GM12878 (cell line): ENCODE measurements at regions not wholly inside any gene's neighbourhood (a gene's known extent, or its start where the extent isn't known, plus 50 kb on each side); places are given as distances from the start of the nearest gene placed in this dataset.
A peak's percentile ranks its signal among the peaks of the same experiment; 100 is the strongest.

Source experiments
- BHLHE40 ChIP-seq, 2 experiments: fragments of 450-650 bp in 1 of 2; IDR thresholded peaks; 2 replicates each; pipeline ENCODE4 v1.6.1; 2011 to 2017; ENCODE audit warnings: low read depth in 2 of 2, borderline replicate concordance in 1 of 2, improper control_type of control experiment in 1 of 2, low read length in 1 of 2, mild to moderate bottlenecking in 1 of 2
- BMI1 ChIP-seq: fragments of 450-650 bp; IDR thresholded peaks from 2 replicates; pipeline ENCODE4 v1.6.1; 2016; ENCODE audit warnings: mild to moderate bottlenecking, moderate library complexity, borderline replicate concordance
- HCFC1 ChIP-seq: fragments of 150-350 bp; IDR thresholded peaks from 2 replicates; pipeline ENCODE4 v1.6.1; 2014; ENCODE audit warnings: low read length
- LARP7 ChIP-seq: fragments of 450-650 bp; IDR thresholded peaks from 2 replicates; pipeline ENCODE4 v1.6.1; 2017; ENCODE audit warnings: mild to moderate bottlenecking
- NFIC ChIP-seq: IDR thresholded peaks from 2 replicates; pipeline ENCODE4 v1.6.1; 2012; ENCODE audit warnings: low read depth, mild to moderate bottlenecking, inconsistent platforms, low read length, moderate library complexity
- PML ChIP-seq: IDR thresholded peaks from 2 replicates; pipeline ENCODE4 v1.6.1; 2012; ENCODE audit warnings: low read length, inconsistent platforms
- RELA ChIP-seq: fragments of 450-650 bp; IDR thresholded peaks from 2 replicates; pipeline ENCODE4 v1.8.0; 2014; ENCODE audit warnings: borderline replicate concordance; ENCODE audit not compliant: partially characterized antibody
- RFX5 ChIP-seq: IDR thresholded peaks from 2 replicates; pipeline ENCODE4 v1.6.1; 2011; ENCODE audit warnings: low read depth, low read length, improper control_type of control experiment
- ZZZ3 ChIP-seq: IDR thresholded peaks from 2 replicates; pipeline ENCODE4 v1.6.1; 2011; ENCODE audit warnings: low read depth; ENCODE audit not compliant: control insufficient read depth, insufficient read length
- TF ChIP-seq, protein P1 (sequence below): fragments of 450-650 bp; IDR thresholded peaks from 2 replicates; pipeline ENCODE4 v1.6.1; 2014; ENCODE audit warnings: mild to moderate bottlenecking
- TF ChIP-seq, protein P2 (sequence below): fragments of 150-350 bp; IDR thresholded peaks from 2 replicates; pipeline ENCODE4 v1.6.1; 2014; ENCODE audit warnings: mild to moderate bottlenecking, low read depth, low read length
- TF ChIP-seq, protein P3 (sequence below): IDR thresholded peaks from 2 replicates; pipeline ENCODE4 v1.6.1; 2012; ENCODE audit warnings: low read length, inconsistent platforms
- TF ChIP-seq, protein P4 (sequence below): IDR thresholded peaks from 2 replicates; pipeline ENCODE4 v1.6.1; 2012; ENCODE audit warnings: low read depth, low read length, improper control_type of control experiment
- TF ChIP-seq, protein P5 (sequence below): IDR thresholded peaks from 2 replicates; pipeline ENCODE4 v1.6.1; 2012; ENCODE audit warnings: mild to moderate bottlenecking, low read depth, low read length
- TF ChIP-seq, protein P6 (sequence below): fragments of 450-650 bp; formaldehyde crosslinking; IDR thresholded peaks from 2 replicates; pipeline ENCODE4 v1.5.0; 2022; ENCODE audit warnings: mild to moderate bottlenecking, missing genetic modification characterization

DNA sequence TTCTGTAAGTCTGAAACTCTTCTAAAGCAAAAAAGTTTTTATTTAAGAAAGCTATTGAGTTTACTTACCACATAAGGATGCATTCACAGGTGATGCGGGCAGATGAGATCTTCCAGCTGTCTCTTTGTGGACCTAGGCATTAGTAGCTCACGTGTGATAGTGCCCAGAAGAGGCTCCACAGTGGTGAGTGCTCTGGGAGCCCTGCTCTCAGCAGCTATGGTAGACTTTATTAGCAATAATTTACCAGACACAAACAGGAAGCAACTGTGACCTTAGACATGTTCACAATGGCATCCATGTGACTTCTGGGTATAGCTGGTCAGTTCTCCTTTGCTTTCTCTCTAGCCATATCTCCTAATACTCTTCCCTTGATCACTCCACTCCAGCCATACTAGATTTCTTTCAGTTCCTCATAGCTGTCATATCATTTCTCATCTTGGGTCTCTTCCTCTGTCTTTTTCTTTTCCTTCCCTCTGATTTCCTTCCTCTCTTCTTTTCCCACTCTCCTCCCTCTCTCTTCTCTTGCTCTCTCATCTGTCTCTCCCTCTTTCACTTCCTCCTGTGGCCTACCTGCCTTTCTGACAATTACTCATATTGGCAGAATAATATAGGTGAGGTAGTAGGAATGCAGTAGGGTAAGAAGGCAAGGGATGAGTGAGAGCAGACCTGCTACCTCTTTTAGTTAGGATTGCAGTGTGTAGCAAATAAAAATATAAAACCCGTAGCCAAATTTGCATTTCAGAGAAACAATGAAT lies 75.2 kb upstream of the SCAF11 start (continued):
- TF ChIP-seq RFX5: no peak
- TF ChIP-seq RELA: no peak
- peak; percentile 89 for TF ChIP-seq NFIC
- TF ChIP-seq, protein P1, sequence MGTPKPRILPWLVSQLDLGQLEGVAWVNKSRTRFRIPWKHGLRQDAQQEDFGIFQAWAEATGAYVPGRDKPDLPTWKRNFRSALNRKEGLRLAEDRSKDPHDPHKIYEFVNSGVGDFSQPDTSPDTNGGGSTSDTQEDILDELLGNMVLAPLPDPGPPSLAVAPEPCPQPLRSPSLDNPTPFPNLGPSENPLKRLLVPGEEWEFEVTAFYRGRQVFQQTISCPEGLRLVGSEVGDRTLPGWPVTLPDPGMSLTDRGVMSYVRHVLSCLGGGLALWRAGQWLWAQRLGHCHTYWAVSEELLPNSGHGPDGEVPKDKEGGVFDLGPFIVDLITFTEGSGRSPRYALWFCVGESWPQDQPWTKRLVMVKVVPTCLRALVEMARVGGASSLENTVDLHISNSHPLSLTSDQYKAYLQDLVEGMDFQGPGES: no peak
- TF ChIP-seq ZZZ3: no peak
- TF ChIP-seq, protein P2, sequence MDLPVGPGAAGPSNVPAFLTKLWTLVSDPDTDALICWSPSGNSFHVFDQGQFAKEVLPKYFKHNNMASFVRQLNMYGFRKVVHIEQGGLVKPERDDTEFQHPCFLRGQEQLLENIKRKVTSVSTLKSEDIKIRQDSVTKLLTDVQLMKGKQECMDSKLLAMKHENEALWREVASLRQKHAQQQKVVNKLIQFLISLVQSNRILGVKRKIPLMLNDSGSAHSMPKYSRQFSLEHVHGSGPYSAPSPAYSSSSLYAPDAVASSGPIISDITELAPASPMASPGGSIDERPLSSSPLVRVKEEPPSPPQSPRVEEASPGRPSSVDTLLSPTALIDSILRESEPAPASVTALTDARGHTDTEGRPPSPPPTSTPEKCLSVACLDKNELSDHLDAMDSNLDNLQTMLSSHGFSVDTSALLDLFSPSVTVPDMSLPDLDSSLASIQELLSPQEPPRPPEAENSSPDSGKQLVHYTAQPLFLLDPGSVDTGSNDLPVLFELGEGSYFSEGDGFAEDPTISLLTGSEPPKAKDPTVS: no peak
- peak; percentile 23; the same call in 1 of the 2 replicates for TF ChIP-seq BMI1
- TF ChIP-seq, protein P3, sequence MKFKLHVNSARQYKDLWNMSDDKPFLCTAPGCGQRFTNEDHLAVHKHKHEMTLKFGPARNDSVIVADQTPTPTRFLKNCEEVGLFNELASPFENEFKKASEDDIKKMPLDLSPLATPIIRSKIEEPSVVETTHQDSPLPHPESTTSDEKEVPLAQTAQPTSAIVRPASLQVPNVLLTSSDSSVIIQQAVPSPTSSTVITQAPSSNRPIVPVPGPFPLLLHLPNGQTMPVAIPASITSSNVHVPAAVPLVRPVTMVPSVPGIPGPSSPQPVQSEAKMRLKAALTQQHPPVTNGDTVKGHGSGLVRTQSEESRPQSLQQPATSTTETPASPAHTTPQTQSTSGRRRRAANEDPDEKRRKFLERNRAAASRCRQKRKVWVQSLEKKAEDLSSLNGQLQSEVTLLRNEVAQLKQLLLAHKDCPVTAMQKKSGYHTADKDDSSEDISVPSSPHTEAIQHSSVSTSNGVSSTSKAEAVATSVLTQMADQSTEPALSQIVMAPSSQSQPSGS: peak; percentile 58; the same call in 1 of the 2 replicates
- no peak for TF ChIP-seq HCFC1
- TF ChIP-seq PML: no peak
- TF ChIP-seq, protein P4, sequence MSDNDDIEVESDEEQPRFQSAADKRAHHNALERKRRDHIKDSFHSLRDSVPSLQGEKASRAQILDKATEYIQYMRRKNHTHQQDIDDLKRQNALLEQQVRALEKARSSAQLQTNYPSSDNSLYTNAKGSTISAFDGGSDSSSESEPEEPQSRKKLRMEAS: no peak
- TF ChIP-seq, protein P5, sequence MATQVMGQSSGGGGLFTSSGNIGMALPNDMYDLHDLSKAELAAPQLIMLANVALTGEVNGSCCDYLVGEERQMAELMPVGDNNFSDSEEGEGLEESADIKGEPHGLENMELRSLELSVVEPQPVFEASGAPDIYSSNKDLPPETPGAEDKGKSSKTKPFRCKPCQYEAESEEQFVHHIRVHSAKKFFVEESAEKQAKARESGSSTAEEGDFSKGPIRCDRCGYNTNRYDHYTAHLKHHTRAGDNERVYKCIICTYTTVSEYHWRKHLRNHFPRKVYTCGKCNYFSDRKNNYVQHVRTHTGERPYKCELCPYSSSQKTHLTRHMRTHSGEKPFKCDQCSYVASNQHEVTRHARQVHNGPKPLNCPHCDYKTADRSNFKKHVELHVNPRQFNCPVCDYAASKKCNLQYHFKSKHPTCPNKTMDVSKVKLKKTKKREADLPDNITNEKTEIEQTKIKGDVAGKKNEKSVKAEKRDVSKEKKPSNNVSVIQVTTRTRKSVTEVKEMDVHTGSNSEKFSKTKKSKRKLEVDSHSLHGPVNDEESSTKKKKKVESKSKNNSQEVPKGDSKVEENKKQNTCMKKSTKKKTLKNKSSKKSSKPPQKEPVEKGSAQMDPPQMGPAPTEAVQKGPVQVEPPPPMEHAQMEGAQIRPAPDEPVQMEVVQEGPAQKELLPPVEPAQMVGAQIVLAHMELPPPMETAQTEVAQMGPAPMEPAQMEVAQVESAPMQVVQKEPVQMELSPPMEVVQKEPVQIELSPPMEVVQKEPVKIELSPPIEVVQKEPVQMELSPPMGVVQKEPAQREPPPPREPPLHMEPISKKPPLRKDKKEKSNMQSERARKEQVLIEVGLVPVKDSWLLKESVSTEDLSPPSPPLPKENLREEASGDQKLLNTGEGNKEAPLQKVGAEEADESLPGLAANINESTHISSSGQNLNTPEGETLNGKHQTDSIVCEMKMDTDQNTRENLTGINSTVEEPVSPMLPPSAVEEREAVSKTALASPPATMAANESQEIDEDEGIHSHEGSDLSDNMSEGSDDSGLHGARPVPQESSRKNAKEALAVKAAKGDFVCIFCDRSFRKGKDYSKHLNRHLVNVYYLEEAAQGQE: no peak
- peak; percentile 59 to 63; a peak in 3 of 4 replicates for TF ChIP-seq BHLHE40 (IDR thresholded peaks at IDR 0.05; ENCODE audit: borderline replicate concordance in 1 of 2, low read depth in 2 of 2, low read length in 1 of 2)
- TF ChIP-seq, protein P6, sequence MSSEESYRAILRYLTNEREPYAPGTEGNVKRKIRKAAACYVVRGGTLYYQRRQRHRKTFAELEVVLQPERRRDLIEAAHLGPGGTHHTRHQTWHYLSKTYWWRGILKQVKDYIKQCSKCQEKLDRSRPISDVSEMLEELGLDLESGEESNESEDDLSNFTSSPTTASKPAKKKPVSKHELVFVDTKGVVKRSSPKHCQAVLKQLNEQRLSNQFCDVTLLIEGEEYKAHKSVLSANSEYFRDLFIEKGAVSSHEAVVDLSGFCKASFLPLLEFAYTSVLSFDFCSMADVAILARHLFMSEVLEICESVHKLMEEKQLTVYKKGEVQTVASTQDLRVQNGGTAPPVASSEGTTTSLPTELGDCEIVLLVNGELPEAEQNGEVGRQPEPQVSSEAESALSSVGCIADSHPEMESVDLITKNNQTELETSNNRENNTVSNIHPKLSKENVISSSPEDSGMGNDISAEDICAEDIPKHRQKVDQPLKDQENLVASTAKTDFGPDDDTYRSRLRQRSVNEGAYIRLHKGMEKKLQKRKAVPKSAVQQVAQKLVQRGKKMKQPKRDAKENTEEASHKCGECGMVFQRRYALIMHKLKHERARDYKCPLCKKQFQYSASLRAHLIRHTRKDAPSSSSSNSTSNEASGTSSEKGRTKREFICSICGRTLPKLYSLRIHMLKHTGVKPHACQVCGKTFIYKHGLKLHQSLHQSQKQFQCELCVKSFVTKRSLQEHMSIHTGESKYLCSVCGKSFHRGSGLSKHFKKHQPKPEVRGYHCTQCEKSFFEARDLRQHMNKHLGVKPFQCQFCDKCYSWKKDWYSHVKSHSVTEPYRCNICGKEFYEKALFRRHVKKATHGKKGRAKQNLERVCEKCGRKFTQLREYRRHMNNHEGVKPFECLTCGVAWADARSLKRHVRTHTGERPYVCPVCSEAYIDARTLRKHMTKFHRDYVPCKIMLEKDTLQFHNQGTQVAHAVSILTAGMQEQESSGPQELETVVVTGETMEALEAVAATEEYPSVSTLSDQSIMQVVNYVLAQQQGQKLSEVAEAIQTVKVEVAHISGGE: no peak
- no peak for TF ChIP-seq LARP7
